Choroid plexus epithelial cell (primary cell): ENCODE measurements at regions not wholly inside any gene's neighbourhood (a gene's known extent, or its start where the extent isn't known, plus 50 kb on each side); places are given as distances from the start of the nearest gene placed in this dataset.

ENCODE experiments used
- DNase-seq: peaks from one replicate; pipeline ENCODE4 v3.0.0-alpha.2; 2010; ENCODE audit warnings: low read depth
- H3K4me3 ChIP-seq: 2 replicates; pipeline ENCODE4 v1.5.1; 2011; ENCODE audit warnings: low read depth, mild to moderate bottlenecking, control low read depth, low read length, moderate library complexity
- CTCF ChIP-seq: conservative IDR thresholded peaks from 2 replicates; pipeline ENCODE4 v1.5.1; 2011; ENCODE audit warnings: low read depth, mild to moderate bottlenecking, control low read depth, inconsistent platforms, low read length, moderate library complexity

- H3K4me3 ChIP-seq, result no peak overlapping the region
- TF ChIP-seq CTCF, result no peak
- no peak for DNase-seq
Observed at GRCh38 chr10:44671319-44671718, 239.8 kb upstream of the TMEM72 start.

GRCh38 chr10:44673245-44673983 is 237.7 kb upstream of the TMEM72 start:
- no peak for DNase-seq
- H3K4me3 ChIP-seq, result no peak overlapping the region

GRCh38 chr10:44674536-44675386 is 236.4 kb upstream of the TMEM72 start:
- peak; percentile 47 for DNase-seq
- no peak overlapping the region for H3K4me3 ChIP-seq
- TF ChIP-seq CTCF, result no peak

More at GRCh38 chr10:44673245-44673983, 237.7 kb upstream of the TMEM72 start:
- TF ChIP-seq CTCF, result no peak

GRCh38 chr10:44675387-44675874 is 235.7 kb upstream of the TMEM72 start:
- no peak for DNase-seq
- H3K4me3 ChIP-seq, result no peak overlapping the region
- TF ChIP-seq CTCF, result no peak

- no peak overlapping the region for H3K4me3 ChIP-seq
- no peak for TF ChIP-seq CTCF
- DNase-seq, result no peak
Observed at GRCh38 chr10:44680764-44681163, 230.4 kb upstream of the TMEM72 start.

- no peak overlapping the region for H3K4me3 ChIP-seq
- no peak for TF ChIP-seq CTCF
- DNase-seq, result peak; percentile 36
Observed at GRCh38 chr10:44682507-44682906, 228.6 kb upstream of the TMEM72 start.
